T-cell (primary cell): ENCODE measurements at regions not wholly inside any gene's neighbourhood (a gene's known extent, or its start where the extent isn't known, plus 50 kb on each side); places are given as distances from the start of the nearest gene placed in this dataset.
"Not testable (repeated sequence)": the region's sequence is repeated elsewhere in the genome, so short reads cannot be mapped to it uniquely, and the experiment has no call there.

Experiments
- ATAC-seq, 4 experiments: fragments of 200-7000 bp in 3 of 4; fragments of 150-1000 bp in 1 of 4; cut with Tn5 transposase; replicated peaks in 1 of 4; 1 replicate in 3 of 4; 2 replicates in 1 of 4; pipeline ENCODE4 v1.10.0; 2021; ENCODE audit warnings: moderate library complexity in 3 of 4, mild to moderate bottlenecking in 2 of 4, moderate number of reproducible peaks in 1 of 4
- CTCF ChIA-PET, 2 donors: fragments of 300-600 bp; sonication (Branson Sonifier 250); formaldehyde crosslinking; loops; one replicate each; lab custom pipeline; 2022; ENCODE audit warnings: antibody characterized with exemption in 2 of 2; lab: Charles Lee
- POLR2A ChIA-PET, 2 donors: fragments of 300-600 bp; sonication (Branson Sonifier 250); formaldehyde crosslinking; loops; one replicate each; lab custom pipeline; 2022; ENCODE audit warnings: antibody characterized with exemption in 2 of 2; lab: Charles Lee
- DNase-seq, 35 experiments: peaks; one replicate each; pipeline versions ENCODE4 v3.0.0 to v3.0.0-alpha.2; 2013 to 2023
- H3K27ac ChIP-seq: one replicate; pipeline ENCODE4 v1.5.1; 2013; ENCODE audit warnings: low read length
- H3K27me3 ChIP-seq, 2 experiments: replicated peaks in 1 of 2; 1 replicate in 1 of 2; 2 replicates in 1 of 2; pipeline versions ENCODE4 v1.6.1 to v1.7.0; 2013; ENCODE audit warnings: low read length in 1 of 2, mixed read lengths in 1 of 2; ENCODE audit not compliant: control insufficient read depth in 2 of 2, insufficient read depth in 2 of 2; ENCODE audit errors: extremely low read depth in 1 of 2
- H3K36me3 ChIP-seq, 2 donors: 1 replicate in 1 of 2; 2 replicates in 1 of 2; pipeline versions ENCODE4 v1.6.1 to v1.7.0; 2013; ENCODE audit warnings: low read length in 1 of 2; ENCODE audit not compliant: control insufficient read depth in 2 of 2, insufficient read depth in 1 of 2; ENCODE audit errors: extremely low read depth in 1 of 2
- H3K4me1 ChIP-seq, 2 experiments: 1 replicate in 1 of 2; 2 replicates in 1 of 2; pipeline versions ENCODE4 v1.6.1 to v1.7.0; 2013; ENCODE audit warnings: low read length in 2 of 2, mixed read lengths in 1 of 2; ENCODE audit not compliant: insufficient read depth in 2 of 2, control insufficient read depth in 1 of 2; ENCODE audit errors: extremely low read depth in 1 of 2
- H3K4me3 ChIP-seq, 2 donors: 1 replicate in 1 of 2; 2 replicates in 1 of 2; pipeline versions ENCODE4 v1.5.1 to v1.7.0; 2013; ENCODE audit warnings: mild to moderate bottlenecking in 2 of 2, low read length in 1 of 2, moderate library complexity in 1 of 2; ENCODE audit not compliant: control insufficient read depth in 1 of 2; ENCODE audit errors: extremely low read depth in 1 of 2
- H3K9me3 ChIP-seq: 2 replicates; pipeline ENCODE4 v1.7.0; 2013
- H3K27ac Mint-ChIP-seq, 2 donors: one replicate each; pipeline ENCODE4 v1.8.0; 2020 to 2021; ENCODE audit warnings: mild to moderate bottlenecking in 2 of 2, mixed read lengths in 2 of 2
- H3K27me3 Mint-ChIP-seq, 2 donors: one replicate each; pipeline ENCODE4 v1.8.0; 2021 to 2022; ENCODE audit warnings: mixed read lengths in 2 of 2
- H3K36me3 Mint-ChIP-seq: one replicate; pipeline ENCODE4 v1.8.0; 2021; ENCODE audit warnings: mixed read lengths
- H3K4me1 Mint-ChIP-seq, 3 donors: one replicate each; pipeline ENCODE4 v1.8.0; 2020 to 2022; ENCODE audit warnings: mixed read lengths in 3 of 3, mild to moderate bottlenecking in 1 of 3
- H3K4me3 Mint-ChIP-seq, 3 donors: one replicate each; pipeline ENCODE4 v1.8.0; 2020 to 2022; ENCODE audit warnings: mild to moderate bottlenecking in 3 of 3, mixed read lengths in 3 of 3, moderate library complexity in 3 of 3
- H3K9me3 Mint-ChIP-seq, 3 donors: one replicate each; pipeline ENCODE4 v1.8.0; 2020 to 2022; ENCODE audit warnings: mixed read lengths in 3 of 3
- WGBS: methylation state at CpG from one replicate; pipeline ENCODE4 v1.1.5; 2013; ENCODE audit warnings: missing lambda C conversion rate; ENCODE audit not compliant: insufficient coverage; 5-methylcytosine and 5-hydroxymethylcytosine counted together

GRCh38 chr14:45949479-45949878 is 696.5 kb upstream of the MIS18BP1 start:
- Histone ChIP-seq H3K9me3 (peaks cover 2% of the 10 kb centered on the region), H3K4me1 (no peaks in the 10 kb centered on the region), H3K27ac (no peak overlapping the region), H3K36me3 (no peaks in the 10 kb centered on the region), H3K4me3 (no peak overlapping the region), H3K27me3 (no peaks in the 10 kb centered on the region)
- Mint-ChIP-seq H3K4me1 (no peaks in the 10 kb centered on the region), H3K4me3 (no peak overlapping the region), H3K9me3 (peaks cover 0 to 10% (median 9%) of the 10 kb centered on the region in 3 donors), H3K27me3 (no peaks in the 10 kb centered on the region), H3K27ac (no peak overlapping the region), H3K36me3 (no peaks in the 10 kb centered on the region)
- DNase-seq (no peak), ATAC-seq (no peak)
- WGBS, result 67% methylated on average over 1 of the region's 2 CpGs
- ChIA-PET CTCF (no interaction called here), POLR2A (no interaction called here)

- Histone ChIP-seq H3K27me3 (no peaks in the 10 kb centered on the region), H3K4me3 (no peak overlapping the region), H3K36me3 (no peaks in the 10 kb centered on the region), H3K9me3 (peaks cover 2% of the 10 kb centered on the region), H3K4me1 (no peaks in the 10 kb centered on the region), H3K27ac (no peak overlapping the region)
- Mint-ChIP-seq H3K27ac (no peak overlapping the region), H3K27me3 (no peaks in the 10 kb centered on the region), H3K9me3 (peaks cover 0 to 10% (median 9%) of the 10 kb centered on the region in 3 donors), H3K4me1 (no peaks in the 10 kb centered on the region), H3K4me3 (no peak overlapping the region), H3K36me3 (no peaks in the 10 kb centered on the region)
- CTCF ChIA-PET, result no interaction called here
- POLR2A ChIA-PET, result no interaction called here
- WGBS, result 90% methylated on average over 1 of the region's 2 CpGs
- DNase-seq, result no peak
- no peak for ATAC-seq
Observed at GRCh38 chr14:45947830-45948229, 694.8 kb upstream of the MIS18BP1 start.

DNA sequence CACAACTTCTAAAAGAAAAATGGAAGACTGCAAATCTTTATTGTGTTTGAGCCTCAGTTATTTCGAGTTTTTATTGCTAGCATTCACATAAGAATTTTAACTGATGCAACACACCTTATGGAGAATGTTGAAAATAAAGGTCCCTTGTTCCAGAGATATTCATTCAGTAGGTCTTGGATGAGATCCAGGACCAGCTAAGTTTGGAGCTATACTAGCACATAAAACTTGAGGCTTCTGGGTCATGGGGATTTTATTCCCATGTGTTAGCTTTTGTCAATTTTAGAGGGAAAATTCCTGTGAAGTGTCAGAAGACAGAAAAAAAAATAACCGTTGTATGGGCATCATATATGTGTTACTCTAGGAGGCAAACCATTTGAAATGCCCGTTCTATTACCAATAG is 693.2 kb upstream of the MIS18BP1 start:
- H3K9me3 ChIP-seq, result peaks cover 2% of the 10 kb centered on the region
- no peaks in the 10 kb centered on the region for H3K27me3 ChIP-seq
- no peaks in the 10 kb centered on the region for H3K27me3 Mint-ChIP-seq
- ChIA-PET POLR2A (no interaction called here), CTCF (no interaction called here)
- no peaks in the 10 kb centered on the region for H3K36me3 Mint-ChIP-seq
- no CpG with 5 or more reads among the region's 3 CpGs for WGBS
- H3K4me3 Mint-ChIP-seq, result no peak overlapping the region
- H3K4me1 Mint-ChIP-seq, result no peaks in the 10 kb centered on the region
- no peak for DNase-seq
- H3K36me3 ChIP-seq, result no peaks in the 10 kb centered on the region
- H3K4me1 ChIP-seq, result no peaks in the 10 kb centered on the region
- ATAC-seq, result no peak
- H3K27ac Mint-ChIP-seq, result no peak overlapping the region
- H3K27ac ChIP-seq, result no peak overlapping the region
- peaks cover under 1 to 10% (median 6%) of the 10 kb centered on the region in 3 donors for H3K9me3 Mint-ChIP-seq
- H3K4me3 ChIP-seq, result no peak overlapping the region

GRCh38 chr14:45940318-45940717 is 687.3 kb upstream of the MIS18BP1 start:
- Mint-ChIP-seq H3K27ac (no peak overlapping the region), H3K4me3 (no peak overlapping the region), H3K27me3 (no peaks in the 10 kb centered on the region), H3K36me3 (no peaks in the 10 kb centered on the region), H3K4me1 (no peaks in the 10 kb centered on the region), H3K9me3 (peaks cover 14 to 25% (median 24%) of the 10 kb centered on the region in 3 donors)
- DNase-seq (no peak), ATAC-seq (no peak)
- Histone ChIP-seq H3K4me3 (no peak overlapping the region), H3K9me3 (no peaks in the 10 kb centered on the region), H3K27me3 (no peaks in the 10 kb centered on the region), H3K27ac (no peak overlapping the region), H3K36me3 (no peaks in the 10 kb centered on the region), H3K4me1 (no peaks in the 10 kb centered on the region)
- POLR2A ChIA-PET, result no interaction called here
- CTCF ChIA-PET, result no interaction called here

- H3K27me3 ChIP-seq, result no peaks in the 10 kb centered on the region
- peaks cover 16 to 25% (median 24%) of the 10 kb centered on the region in 3 donors for H3K9me3 Mint-ChIP-seq
- H3K9me3 ChIP-seq, result no peaks in the 10 kb centered on the region
- DNase-seq (no peak), ATAC-seq (no peak)
- H3K4me1 Mint-ChIP-seq, result no peaks in the 10 kb centered on the region
- no peaks in the 10 kb centered on the region for H3K4me1 ChIP-seq
- ChIA-PET CTCF (no interaction called here), POLR2A (no interaction called here)
- H3K27ac ChIP-seq, result no peak overlapping the region
- no peak overlapping the region for H3K27ac Mint-ChIP-seq
- H3K27me3 Mint-ChIP-seq, result no peaks in the 10 kb centered on the region
- no peaks in the 10 kb centered on the region for H3K36me3 Mint-ChIP-seq
- H3K36me3 ChIP-seq, result no peaks in the 10 kb centered on the region
- H3K4me3 ChIP-seq, result no peak overlapping the region
- no peak overlapping the region for H3K4me3 Mint-ChIP-seq
Observed at GRCh38 chr14:45939572-45939971, 686.6 kb upstream of the MIS18BP1 start.

GRCh38 chr14:45919995-45920394 is 667.0 kb upstream of the MIS18BP1 start:
- H3K36me3 ChIP-seq, H3K27me3 Mint-ChIP-seq, H3K27ac Mint-ChIP-seq, H3K27ac ChIP-seq, CTCF ChIA-PET, H3K9me3 ChIP-seq, H3K4me3 ChIP-seq, H3K4me3 Mint-ChIP-seq, H3K4me1 ChIP-seq, POLR2A ChIA-PET, H3K36me3 Mint-ChIP-seq, H3K27me3 ChIP-seq, H3K4me1 Mint-ChIP-seq, DNase-seq, ATAC-seq: not testable (repeated sequence)
- H3K9me3 Mint-ChIP-seq, result peaks cover 7 to 17% (median 15%) of the 10 kb centered on the region in 3 donors
- no CpG with 5 or more reads among the region's 3 CpGs for WGBS

- Histone ChIP-seq H3K36me3 (no peaks in the 10 kb centered on the region), H3K4me1 (no peaks in the 10 kb centered on the region), H3K9me3 (no peaks in the 10 kb centered on the region), H3K27me3 (no peaks in the 10 kb centered on the region), H3K4me3 (no peak overlapping the region), H3K27ac (no peak overlapping the region)
- DNase-seq (no peak), ATAC-seq (no peak)
- Mint-ChIP-seq H3K27ac (no peak overlapping the region), H3K4me3 (no peak overlapping the region), H3K4me1 (no peaks in the 10 kb centered on the region), H3K9me3 (peaks cover 12 to 19% (median 17%) of the 10 kb centered on the region in 3 donors), H3K36me3 (no peaks in the 10 kb centered on the region), H3K27me3 (no peaks in the 10 kb centered on the region)
- CTCF ChIA-PET, result no interaction called here
- WGBS, result 67% methylated on average over 2 of the region's 3 CpGs
- POLR2A ChIA-PET, result no interaction called here
Observed at GRCh38 chr14:45916340-45916953, 663.4 kb upstream of the MIS18BP1 start.
